ENCODE measurements at regions not wholly inside any gene's neighbourhood (a gene's known extent, or its start where the extent isn't known, plus 50 kb on each side); places are given as distances from the start of the nearest gene placed in this dataset.
"Not testable (repeated sequence)": the region's sequence is repeated elsewhere in the genome, so short reads cannot be mapped to it uniquely, and the experiment has no call there.

GRCh38 chr5:145442661-145443060 lies 392.5 kb downstream of the PRELID2 start:
- intact Hi-C loops (cut with DNase I, micrococcal nuclease); DNase-seq: not testable (repeated sequence)

GRCh38 chr5:145441228-145441627 lies 393.9 kb downstream of the PRELID2 start:
- no peak for DNase-seq
- ATAC-seq = no peak
- intact Hi-C loops (cut with DNase I, micrococcal nuclease) = no loop called here

More at GRCh38 chr5:145442661-145443060, 392.5 kb downstream of the PRELID2 start:
- not testable (repeated sequence) for ATAC-seq

GRCh38 chr5:145437627-145438026 lies 397.5 kb downstream of the PRELID2 start:
- ATAC-seq (no peak), DNase-seq (no peak)
- intact Hi-C loops (cut with DNase I, micrococcal nuclease) = no loop called here

- intact Hi-C loops (cut with DNase I, micrococcal nuclease) = no loop called here
- ATAC-seq = no peak
- no peak for DNase-seq
These were observed 402.1 kb downstream of the PRELID2 start for GRCh38 chr5:145433077-145433476.

GRCh38 chr5:145429170-145429569 lies 406.0 kb downstream of the PRELID2 start:
- no peak for DNase-seq
- ATAC-seq = no peak
- intact Hi-C loops (cut with DNase I, micrococcal nuclease) = no loop called here

GRCh38 chr5:145408048-145408341 lies 427.1 kb downstream of the PRELID2 start:
- DNase-seq (no peak), ATAC-seq (no peak)
- intact Hi-C loops (cut with DNase I, micrococcal nuclease) = no loop called here

GRCh38 chr5:145407300-145408047 lies 427.7 kb downstream of the PRELID2 start:
- DNase-seq = no peak
- intact Hi-C loops (cut with DNase I, micrococcal nuclease) = no loop called here
- no peak for ATAC-seq

GRCh38 chr5:145403992-145404391 lies 431.1 kb downstream of the PRELID2 start:
- ATAC-seq (no peak), DNase-seq (no peak)
- intact Hi-C loops (cut with DNase I, micrococcal nuclease) = no loop called here

- ATAC-seq (no peak), DNase-seq (no peak)
- intact Hi-C loops (cut with DNase I, micrococcal nuclease) = no loop called here
These were observed 438.3 kb downstream of the PRELID2 start for GRCh38 chr5:145396888-145397287.

GRCh38 chr5:145395151-145395550 lies 440.0 kb downstream of the PRELID2 start:
- intact Hi-C loops (cut with DNase I, micrococcal nuclease); DNase-seq; ATAC-seq: not testable (repeated sequence)

- intact Hi-C loops (cut with DNase I, micrococcal nuclease) = no loop called here
- no peak for DNase-seq
- ATAC-seq = no peak
These were observed 441.7 kb downstream of the PRELID2 start for GRCh38 chr5:145393426-145393825.

- no peak for ATAC-seq
- intact Hi-C loops (cut with DNase I, micrococcal nuclease) = no loop called here
These were observed 446.1 kb downstream of the PRELID2 start for GRCh38 chr5:145389047-145389446.

GRCh38 chr5:145385276-145385675 lies 449.9 kb downstream of the PRELID2 start:
- ATAC-seq (no peak), DNase-seq (no peak)
- intact Hi-C loops (cut with DNase I, micrococcal nuclease) = no loop called here

More at GRCh38 chr5:145389047-145389446, 446.1 kb downstream of the PRELID2 start:
- no peak for DNase-seq

- intact Hi-C loops (cut with DNase I, micrococcal nuclease) = no loop called here
- no peak for DNase-seq
- no peak for ATAC-seq
These were observed 456.9 kb downstream of the PRELID2 start for GRCh38 chr5:145378226-145378625.

- DNase-seq = no peak
- intact Hi-C loops (cut with DNase I, micrococcal nuclease) = no loop called here
- no peak for ATAC-seq
These were observed 459.6 kb downstream of the PRELID2 start for GRCh38 chr5:145375521-145375920.

GRCh38 chr5:145365464-145365863 lies 469.7 kb downstream of the PRELID2 start:
- no peak for DNase-seq
- intact Hi-C loops (cut with DNase I, micrococcal nuclease) = no loop called here
- ATAC-seq = no peak

- intact Hi-C loops (cut with DNase I, micrococcal nuclease) = no loop called here
- ATAC-seq (no peak), DNase-seq (no peak)
These were observed 472.9 kb downstream of the PRELID2 start for GRCh38 chr5:145362266-145362665.

- no peak for DNase-seq
- no peak for ATAC-seq
- intact Hi-C loops (cut with DNase I, micrococcal nuclease) = no loop called here
These were observed 474.2 kb downstream of the PRELID2 start for GRCh38 chr5:145360936-145361335.

GRCh38 chr5:145350513-145350912 lies 484.6 kb downstream of the PRELID2 start:
- intact Hi-C loops (cut with DNase I, micrococcal nuclease) = no loop called here
- no peak for ATAC-seq

GRCh38 chr5:145347026-145347616 lies 488.0 kb downstream of the PRELID2 start:
- no peak for DNase-seq
- peak; percentile 46 for ATAC-seq
- intact Hi-C loops (cut with DNase I, micrococcal nuclease) = no loop called here

More at GRCh38 chr5:145350513-145350912, 484.6 kb downstream of the PRELID2 start:
- DNase-seq = no peak
